ENCODE measurements at regions not wholly inside any gene's neighbourhood (a gene's known extent, or its start where the extent isn't known, plus 50 kb on each side); places are given as distances from the start of the nearest gene placed in this dataset.
"Not testable (repeated sequence)": the region's sequence is repeated elsewhere in the genome, so short reads cannot be mapped to it uniquely, and the experiment has no call there.

DNA sequence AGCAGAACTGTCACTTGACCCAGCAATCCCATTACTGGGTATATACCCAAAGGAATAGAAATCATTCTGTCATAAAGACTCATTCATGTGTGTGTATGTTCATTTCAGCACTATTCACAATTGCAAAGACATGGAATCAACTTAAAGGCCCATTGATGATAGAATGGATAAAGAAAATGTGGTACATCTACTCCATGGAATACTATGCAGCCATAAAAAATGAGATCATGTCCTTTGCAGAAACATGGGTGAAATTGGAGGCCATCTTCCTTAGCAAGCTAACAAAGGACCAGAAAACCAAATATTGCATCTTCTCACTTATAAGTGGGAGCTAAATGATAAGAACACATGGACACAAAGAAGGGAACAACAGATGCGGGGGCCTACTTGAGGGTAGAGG is 422.5 kb downstream of the HS3ST3B1 start:
- not testable (repeated sequence) for DNase-seq

DNA sequence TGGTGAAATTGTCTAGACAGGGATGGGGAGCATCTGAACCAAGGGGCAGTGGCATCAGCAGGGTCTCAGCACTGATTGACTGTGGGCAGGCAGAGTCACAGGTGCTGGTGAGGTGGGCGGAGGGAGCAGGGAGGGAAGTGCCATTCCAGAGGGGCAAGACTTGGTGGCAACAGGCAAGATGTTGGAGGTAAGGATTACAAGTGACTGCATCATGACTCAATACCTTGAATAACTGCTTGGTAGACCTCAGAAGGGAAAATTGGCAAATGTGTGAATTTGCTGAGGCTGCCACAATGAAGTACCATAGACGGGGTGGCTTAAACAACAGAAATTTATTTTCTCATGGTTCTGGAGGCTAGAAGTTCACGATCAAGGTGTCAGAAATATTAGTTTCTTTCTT is 419.1 kb downstream of the HS3ST3B1 start:
- DNase-seq, result no peak

DNA sequence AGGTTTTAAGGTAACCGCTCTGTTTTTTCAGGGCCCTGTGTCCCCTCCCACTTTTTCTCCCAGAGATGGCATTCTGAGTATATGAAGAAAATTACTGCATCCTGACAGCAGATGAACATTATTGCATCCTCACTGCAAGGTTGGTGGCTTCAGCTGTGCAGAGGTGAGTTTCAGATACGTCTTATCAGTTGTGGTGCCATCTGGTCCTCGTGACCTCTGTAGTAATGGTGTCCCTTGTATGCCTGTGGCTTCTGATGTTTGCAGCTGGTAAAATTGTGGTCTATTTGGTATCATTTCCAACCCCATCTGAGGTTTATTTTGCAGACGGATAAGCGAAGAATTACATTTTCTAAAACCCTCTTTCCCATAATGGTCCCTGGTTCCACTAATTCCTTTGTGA is 417.0 kb downstream of the HS3ST3B1 start:
- DNase-seq, result no peak

DNA sequence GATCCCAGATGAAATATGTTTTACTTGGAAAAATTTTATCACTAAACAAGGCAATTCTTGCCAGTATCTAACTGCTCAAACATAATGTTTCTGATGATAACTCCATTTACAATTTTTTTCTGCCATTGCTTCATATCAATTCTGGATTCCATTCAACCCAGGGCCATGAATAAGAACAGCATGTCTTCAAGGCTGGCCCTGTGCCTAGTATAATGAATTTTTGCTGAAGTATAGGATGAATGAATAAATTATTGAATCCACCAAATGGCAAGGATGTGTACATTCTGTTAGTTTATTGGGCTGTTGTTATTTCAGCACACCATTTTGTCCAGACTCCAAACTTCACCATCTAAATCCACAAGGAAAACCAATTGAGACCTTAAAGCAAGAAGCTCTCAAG is 414.7 kb downstream of the HS3ST3B1 start:
- DNase-seq, result no peak

DNA sequence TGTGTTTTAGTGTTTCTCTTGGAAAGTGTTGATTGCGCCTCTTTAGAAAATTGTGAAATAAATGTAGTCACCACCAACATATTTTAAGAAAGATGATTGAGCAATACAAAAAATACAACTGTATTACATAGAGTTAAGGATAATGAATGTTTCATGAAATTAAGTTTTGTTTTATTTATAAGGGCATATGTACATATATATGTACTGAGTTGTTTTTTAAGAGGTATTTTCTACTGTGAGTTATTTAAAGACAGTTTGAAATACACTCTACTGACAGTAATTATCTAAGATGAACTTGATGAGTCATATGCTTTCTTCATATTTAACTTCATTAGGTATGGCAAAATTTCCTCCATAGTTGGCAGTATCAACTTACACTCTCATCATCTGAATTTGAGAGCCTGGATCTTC is 411.7 kb downstream of the HS3ST3B1 start:
- no peak for DNase-seq

DNA sequence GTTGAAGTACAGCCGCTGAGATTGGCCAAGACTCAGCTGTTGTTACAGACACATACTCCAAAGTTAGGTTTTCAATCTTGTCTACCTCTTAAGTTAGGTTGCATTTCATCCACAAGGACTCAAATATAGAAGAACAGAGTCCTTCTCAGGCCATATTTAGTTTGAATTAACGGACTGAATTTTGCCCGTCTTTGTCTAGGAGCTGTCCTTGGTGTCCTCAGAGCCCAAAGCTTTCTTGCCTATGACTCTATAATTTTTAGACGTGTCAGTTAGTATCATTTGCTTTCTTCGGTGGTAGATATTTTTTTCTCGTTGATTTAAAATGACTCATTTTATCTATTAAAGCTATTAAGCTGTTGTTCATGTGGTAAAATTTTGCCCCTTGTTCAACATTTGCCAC is 403.2 kb downstream of the HS3ST3B1 start:
- DNase-seq, result no peak

DNA sequence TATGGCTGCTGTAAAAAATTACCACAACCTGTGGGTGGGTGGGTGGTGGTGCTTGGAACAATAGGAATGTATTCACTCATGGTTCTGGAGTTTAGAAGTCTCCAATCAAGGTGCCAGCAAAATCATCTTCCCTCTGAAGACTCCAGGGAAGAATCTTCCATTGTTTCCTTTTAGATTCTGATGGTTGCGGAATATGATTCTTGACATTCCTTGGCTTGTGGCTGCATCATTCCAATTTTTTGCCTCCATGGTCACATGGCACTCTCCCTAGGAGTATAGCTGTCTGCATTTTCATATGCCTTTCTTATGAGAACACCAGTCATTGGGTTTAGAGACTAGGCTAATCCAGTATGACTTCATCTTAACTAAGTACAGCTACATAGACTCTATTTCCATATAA is 401.0 kb downstream of the HS3ST3B1 start:
- no peak for DNase-seq

DNA sequence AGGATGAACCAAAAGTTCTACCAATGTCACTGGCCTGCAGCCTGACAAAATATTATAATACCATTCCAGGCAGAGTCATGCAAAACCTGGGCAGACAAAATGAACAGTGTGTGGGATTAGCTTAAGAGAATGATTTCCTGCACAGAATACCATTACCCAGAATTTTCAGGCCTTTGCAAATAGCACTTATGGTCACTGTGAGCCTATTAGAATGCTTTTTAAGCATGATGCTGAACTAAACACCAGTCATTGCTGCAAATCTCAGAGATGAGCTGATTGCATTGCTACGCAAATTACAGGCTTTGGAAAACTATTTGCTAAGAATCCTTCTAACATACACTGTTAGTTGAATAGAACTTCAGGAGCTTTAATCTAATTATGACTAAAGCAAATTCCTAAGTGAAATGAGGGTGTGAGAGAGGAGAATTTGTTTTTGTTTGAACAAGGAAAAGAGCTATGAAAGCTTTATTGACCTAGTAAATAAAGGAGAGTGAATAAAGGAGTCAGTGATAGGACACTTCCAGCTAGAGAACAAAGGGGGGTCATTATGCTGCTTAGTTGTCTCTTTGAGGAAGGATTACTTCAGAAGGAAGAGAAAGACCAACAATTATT is 398.8 kb downstream of the HS3ST3B1 start:
- no peak for DNase-seq

DNA sequence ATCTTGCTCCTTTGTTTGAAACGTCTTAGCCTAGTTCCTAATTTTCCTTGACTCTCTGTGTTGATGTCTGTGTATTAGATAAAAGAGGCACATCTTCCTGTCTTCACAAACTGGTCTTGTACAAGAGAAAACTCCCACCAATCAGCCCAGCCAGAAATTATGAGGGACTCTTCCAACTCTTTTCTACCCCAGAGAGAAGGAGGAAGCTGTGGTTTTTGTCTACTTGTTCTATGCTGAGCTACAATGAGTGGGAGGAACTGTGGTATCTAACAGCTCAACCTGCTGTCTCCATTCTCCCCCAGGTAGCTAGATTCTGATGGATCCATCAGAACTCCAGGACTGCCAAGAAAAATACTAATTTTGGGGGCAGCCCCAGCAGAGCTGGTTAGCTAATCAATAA is 392.5 kb downstream of the HS3ST3B1 start:
- no peak for DNase-seq

DNA sequence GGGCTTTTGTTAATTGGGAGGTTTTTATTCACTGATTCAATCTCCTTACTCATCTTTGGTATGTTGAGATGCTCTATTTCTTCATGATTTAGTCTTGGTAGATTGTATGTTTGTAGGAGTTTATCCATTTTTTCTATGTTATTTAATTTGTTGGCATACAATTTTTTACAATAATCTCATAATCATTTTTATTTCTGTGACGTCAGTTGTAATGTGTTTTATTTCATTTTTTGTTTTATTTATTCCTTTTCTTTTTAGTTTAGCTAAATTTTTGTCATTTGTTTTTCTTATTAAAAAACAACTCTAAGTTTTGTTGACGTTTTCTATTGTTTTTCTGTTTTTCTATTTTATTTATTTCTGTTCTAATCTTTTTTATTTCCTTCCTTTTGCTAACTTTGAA is 389.8 kb downstream of the HS3ST3B1 start:
- DNase-seq, result no peak

DNA sequence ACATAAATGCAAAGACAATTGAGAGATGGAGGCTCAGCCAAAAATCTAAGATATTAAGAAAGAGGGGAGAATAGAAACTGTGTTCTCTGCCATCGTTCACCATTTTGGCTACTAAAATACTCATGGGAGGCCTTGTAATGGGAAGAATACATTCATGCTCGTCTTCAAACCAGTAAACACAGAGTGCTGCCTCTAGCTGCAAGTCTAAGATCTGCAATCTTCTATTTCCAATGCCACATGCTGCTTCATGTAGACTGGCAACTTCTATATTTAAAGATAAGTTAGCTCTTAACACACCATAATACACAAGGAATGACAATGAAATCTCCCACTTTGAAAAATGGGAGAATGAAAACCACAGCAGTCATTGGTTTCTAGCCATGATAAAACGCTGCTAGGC is 387.3 kb downstream of the HS3ST3B1 start:
- DNase-seq, result no peak

DNA sequence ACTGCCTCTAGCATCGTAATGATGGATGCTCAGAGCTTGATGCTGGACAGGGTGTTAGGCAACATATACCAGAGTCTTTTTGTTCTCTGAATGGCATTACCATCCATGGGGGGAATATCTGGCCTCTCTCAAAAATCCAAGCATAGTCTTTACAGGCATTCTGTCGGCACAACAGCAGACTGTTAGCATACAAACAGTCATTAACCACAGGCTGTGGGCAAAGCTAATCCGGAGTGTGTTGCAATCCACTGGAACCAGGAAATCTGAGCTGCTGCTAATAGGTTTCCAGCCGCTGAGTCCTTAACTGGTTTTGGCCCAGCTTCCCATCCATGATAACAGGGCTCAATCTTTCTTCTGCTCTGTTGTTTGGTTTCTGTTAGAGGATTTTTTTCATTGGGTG is 371.9 kb downstream of the HS3ST3B1 start:
- no peak for DNase-seq

DNA sequence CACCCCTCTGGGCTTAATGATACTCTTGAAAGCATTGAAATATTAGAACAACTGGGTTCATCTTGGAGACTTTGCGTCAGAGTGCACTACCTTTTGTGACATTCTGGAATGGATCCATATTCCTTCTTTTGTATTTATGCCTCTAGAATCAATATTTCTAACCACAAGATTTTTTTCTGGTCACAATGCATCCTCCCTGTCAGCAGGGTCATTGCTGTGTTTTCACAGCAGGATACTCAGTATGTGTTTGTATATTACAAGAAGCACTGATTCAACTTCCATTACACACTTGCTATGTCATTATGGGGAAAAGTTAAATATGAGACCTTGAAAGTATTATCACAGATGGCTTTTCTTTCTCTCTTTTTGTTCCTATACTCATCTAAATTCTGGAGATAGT is 370.0 kb downstream of the HS3ST3B1 start:
- DNase-seq, result no peak

DNA sequence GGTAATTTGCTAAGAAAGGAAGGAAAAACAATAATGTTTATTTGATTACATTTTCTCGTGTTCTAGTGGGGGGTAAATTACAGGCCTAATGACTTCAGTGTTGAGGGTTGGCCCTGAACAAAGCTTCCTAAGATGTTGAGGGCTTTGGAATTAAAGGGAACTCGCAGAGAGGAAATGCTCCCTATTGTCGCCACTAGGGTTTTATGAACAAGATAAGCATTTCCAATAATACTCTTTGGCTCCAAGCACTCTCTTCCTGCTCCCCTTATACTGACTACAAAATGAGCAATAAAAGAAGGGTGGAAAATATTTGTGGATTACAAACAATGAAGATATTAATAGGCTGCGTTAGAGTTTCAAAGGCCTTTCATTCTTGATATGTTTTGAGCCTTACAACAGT is 363.6 kb downstream of the HS3ST3B1 start:
- DNase-seq, result no peak

DNA sequence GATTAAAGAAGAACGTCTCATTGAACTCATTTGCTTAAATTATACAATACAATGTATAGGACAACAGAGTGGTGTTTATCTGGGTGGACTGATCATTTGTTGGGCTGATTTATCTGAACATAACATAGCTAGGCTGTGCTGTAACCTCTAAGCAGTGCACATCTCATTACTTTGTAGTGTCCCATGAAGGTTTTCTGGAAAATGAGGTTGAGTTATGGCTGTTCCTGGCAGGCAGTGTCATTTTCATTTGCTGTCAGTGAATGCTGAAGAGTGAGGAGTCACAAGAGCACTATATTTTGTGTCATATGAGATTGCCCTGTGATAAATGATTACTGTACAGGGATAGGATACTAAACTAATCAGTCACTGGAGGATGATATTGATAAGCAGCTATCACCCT is 340.2 kb downstream of the HS3ST3B1 start:
- no peak for DNase-seq

DNA sequence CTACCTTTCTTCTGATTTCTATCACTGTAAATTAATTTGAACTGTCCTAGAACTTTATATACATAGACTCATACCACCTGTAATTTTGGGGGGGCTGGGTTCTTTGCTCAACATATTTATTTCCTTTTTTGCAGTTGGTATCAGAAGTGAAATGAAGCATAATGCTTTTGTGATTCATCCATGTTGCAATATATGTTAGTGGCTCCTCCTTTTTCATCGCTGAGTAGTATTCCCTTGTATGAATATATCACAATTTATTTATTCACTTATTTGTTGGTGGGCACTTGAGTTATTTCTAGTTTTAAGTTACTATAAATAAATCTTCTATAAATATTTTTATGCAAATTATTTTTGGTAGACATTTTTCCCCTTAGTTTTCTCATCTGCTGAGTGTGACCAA is 336.4 kb downstream of the HS3ST3B1 start:
- DNase-seq, result no peak

DNA sequence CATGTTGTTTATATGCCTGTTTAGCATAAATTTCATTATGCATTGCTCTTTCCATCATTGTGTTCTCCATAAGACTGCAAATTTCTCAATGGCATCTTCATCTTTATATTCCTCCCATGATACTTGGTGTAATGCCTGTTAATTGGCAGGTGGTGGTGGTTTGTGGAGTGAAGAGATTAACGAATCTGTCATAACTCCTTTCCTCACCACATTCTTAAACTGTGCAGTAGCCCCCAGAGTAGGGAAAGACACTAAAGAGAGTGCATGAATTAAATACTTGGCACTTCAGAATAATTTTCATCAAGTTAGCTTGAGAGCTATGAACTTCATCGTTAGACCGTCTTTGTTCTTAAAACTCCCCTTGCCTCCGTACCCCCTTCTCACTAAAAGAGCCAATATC is 329.7 kb downstream of the HS3ST3B1 start:
- no peak for DNase-seq

DNA sequence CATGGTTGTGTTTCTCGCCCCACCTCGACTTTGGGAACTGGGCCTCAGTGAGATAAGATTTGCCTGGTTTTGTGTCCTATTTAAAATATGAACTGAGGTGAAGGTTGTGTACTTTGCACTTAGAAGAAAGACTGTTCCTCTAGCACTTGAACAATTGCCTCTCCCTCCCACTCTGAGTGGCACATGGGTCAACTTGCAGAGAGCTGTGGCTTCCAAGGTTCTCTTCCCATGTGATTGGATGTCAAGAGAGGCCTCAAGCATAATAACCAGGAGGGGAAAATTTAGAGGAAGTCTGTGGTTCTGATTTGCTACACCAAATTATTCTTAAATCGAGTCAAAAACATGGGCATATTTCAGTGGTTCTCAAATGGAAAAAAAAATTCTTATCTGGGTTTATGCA is 329.2 kb downstream of the HS3ST3B1 start:
- no peak for DNase-seq

DNA sequence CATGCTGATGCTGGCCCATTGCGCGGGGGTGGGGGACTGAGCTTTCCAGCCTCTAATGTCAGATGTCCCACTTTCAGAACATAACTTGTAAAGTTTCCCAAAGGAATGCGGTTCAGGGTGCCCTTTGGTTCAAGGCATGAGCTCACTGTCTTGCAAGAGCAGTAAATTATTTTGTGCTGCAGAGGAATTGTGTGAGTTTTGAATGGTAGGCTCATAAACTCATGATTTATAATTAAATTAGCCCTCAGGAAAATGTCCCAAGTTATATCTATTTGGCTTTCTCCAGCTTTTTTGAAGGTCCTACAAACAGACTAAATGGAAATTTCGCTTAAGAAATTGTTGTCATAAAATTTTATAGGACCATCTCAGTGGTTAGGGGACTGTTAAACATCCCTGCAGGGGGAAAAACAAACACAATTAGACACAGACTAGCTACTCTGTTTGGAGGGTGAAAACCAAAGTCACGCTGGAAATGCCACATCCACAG is 321.8 kb downstream of the HS3ST3B1 start:
- DNase-seq, result no peak

DNA sequence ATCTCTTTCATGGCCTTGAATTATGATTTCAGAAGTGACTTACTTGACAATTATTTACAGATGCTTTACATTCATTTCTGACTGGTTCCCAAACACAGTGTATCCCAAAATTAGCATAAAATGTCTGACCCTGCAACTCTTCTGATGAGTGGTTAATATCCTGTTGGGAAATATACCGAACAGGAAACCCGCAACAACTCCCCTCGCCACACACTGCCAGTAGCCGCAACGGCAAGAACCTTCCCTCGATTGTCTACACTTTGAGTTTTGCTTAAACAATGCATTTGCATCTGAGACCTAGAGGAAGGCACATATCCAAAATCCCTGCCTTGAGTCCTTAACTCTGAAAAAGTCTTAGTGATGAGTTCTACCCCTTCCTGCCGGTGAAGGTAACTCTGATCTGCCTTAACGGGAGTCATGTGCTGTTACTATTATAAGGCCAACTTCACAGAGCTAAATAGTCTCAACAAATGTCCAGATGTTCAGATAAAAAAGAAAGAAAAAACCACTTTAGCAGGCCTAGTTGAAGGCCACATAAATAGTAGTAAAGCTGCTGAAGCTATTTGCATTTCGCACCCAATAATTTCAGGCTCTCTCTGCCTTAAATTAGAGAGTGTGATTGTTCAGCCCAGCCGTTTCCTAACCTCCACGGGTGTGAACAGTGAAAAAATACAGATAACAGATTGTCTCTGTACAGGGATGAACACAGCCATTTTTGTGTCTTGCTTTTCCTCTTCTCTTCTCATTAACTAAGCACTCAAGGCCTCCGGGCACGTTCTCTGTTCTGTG is 321.1 kb downstream of the HS3ST3B1 start:
- DNase-seq, result no peak

DNA sequence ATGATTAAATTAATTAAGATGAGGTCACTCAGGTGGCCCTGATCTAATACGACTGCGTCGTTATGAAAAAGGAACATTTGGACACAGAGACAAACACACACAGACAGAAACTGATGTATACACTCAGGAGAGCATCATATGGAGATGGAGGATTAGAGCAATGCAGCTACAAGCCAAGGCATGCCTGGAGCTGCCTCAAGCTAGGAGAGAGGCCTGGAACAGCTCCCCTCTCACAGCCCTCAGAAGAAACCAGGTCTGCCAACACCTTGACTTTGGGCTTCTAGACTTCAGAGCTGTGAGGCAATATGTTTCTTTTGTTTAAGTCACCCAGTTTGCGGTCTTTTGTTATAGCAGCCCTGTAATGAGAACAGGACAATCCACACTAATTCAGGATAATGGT is 318.9 kb downstream of the HS3ST3B1 start:
- no peak for DNase-seq

DNA sequence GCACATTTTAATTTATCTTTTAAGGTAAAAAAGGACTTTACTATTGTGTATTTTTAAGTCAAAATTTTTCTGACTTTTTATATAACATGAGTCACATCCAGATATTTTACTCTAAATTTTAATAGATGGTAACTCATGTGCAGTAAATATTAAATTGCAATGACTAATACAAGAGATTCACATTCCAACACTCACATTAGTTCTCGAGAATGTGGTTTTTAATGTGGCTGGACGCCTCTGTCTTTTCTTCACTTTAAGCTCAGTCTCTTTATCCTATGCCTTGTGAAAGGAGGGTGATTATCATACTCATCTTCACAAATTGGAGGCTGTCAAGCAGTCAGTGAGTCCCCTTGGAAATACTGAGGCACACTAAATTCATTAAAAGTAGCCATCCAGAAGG is 315.6 kb downstream of the HS3ST3B1 start:
- DNase-seq, result no peak

DNA sequence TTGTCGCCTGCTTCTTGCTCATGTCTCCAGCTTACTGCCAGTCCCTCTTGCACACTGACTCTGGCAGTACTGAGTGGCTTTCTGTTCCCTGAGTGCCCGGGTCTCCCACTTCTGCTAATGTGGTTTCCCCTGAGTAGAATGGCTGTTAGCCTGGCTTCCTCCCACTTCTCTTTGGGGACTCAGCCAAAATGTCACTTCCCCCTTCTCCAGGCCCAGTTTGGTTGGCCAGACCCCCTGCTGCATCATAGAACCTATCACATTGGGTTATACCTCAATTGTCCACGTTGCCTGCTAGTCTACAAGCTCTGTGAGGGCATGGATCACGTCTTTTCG is 304.4 kb downstream of the HS3ST3B1 start:
- DNase-seq, result no peak

DNA sequence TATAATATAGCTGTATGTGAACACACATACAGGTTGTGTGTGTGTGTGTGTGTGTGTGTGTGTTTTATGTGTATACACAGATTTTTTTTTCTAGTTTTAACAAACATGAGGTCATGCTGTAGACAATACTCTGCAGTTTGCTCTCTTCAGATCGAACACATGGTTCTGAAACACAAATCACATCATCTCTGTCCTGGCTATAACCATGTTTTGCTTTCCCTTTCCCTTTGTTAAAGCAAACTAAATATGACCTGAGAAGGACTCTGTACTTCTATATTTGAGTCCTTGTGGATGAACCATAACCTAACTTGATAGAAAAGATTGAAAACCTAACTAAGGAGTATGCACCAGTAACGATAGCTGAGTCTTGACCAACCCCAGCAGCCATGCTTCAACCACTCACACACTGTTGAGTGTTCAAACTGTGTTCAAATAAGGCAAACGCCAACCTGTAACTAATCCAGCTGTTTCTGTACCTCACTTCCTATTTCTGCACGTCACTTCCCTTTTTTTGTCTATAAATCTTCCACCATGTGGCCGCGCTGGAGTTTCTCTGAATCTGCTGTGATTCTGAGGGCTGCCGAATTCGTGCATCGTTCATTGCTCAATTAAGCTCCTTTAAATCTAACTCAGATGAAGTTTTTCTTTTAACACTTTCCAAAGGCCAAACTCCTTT is 303.8 kb downstream of the HS3ST3B1 start:
- no peak for DNase-seq
